Mucosa of rectum (tissue), 2 donors: ENCODE measurements at regions not wholly inside any gene's neighbourhood (a gene's known extent, or its start where the extent isn't known, plus 50 kb on each side); places are given as distances from the start of the nearest gene placed in this dataset.

ENCODE experiments used
- H3K27ac ChIP-seq, 2 donors: one replicate each; pipeline ENCODE4 v1.7.0; 2013; ENCODE audit warnings: inconsistent platforms in 2 of 2, low read depth in 2 of 2, low read length in 2 of 2
- H3K27me3 ChIP-seq, 2 donors: one replicate each; pipeline ENCODE4 v1.7.0; 2013; ENCODE audit warnings: low read length in 2 of 2; ENCODE audit not compliant: control insufficient read depth in 2 of 2, insufficient read depth in 2 of 2
- H3K36me3 ChIP-seq, 2 donors: one replicate each; pipeline ENCODE4 v1.7.0; 2013; ENCODE audit warnings: low read length in 2 of 2; ENCODE audit not compliant: control insufficient read depth in 2 of 2, insufficient read depth in 2 of 2
- H3K4me1 ChIP-seq, 2 donors: one replicate each; pipeline ENCODE4 v1.7.0; 2013; ENCODE audit warnings: low read length in 2 of 2, mild to moderate bottlenecking in 1 of 2; ENCODE audit not compliant: control insufficient read depth in 2 of 2, insufficient read depth in 2 of 2
- H3K4me3 ChIP-seq, 2 donors: one replicate each; pipeline ENCODE4 v1.7.0; 2013; ENCODE audit warnings: low read length in 2 of 2
- H3K9ac ChIP-seq, 2 donors: one replicate each; pipeline ENCODE4 v1.7.0; 2013; ENCODE audit warnings: low read length in 2 of 2, low read depth in 1 of 2, mild to moderate bottlenecking in 1 of 2
- H3K9me3 ChIP-seq, 2 donors: one replicate each; pipeline ENCODE4 v1.7.0; 2013; ENCODE audit warnings: low read length in 2 of 2; ENCODE audit not compliant: control insufficient read depth in 2 of 2
- donor health status: healthy.
- donor health status: Normal muscosa, but diverticular disease.

- H3K9me3 ChIP-seq, result no peaks in the 10 kb centered on the region
- no peaks in the 10 kb centered on the region for H3K4me1 ChIP-seq
- no peaks in the 10 kb centered on the region for H3K27me3 ChIP-seq
- H3K4me3 ChIP-seq, result no peak overlapping the region
- no peak overlapping the region for H3K9ac ChIP-seq
- no peak overlapping the region for H3K27ac ChIP-seq
- no peaks in the 10 kb centered on the region for H3K36me3 ChIP-seq
These were observed 251.8 kb upstream of the MKI67 start for GRCh38 chr10:128377988-128378387.

GRCh38 chr10:128380946-128381345 is 254.7 kb upstream of the MKI67 start:
- Histone ChIP-seq H3K4me3 (no peak overlapping the region), H3K36me3 (no peaks in the 10 kb centered on the region)

GRCh38 chr10:128382225-128382624 is 256.0 kb upstream of the MKI67 start:
- no peak overlapping the region for H3K27ac ChIP-seq
- H3K27me3 ChIP-seq, result no peaks in the 10 kb centered on the region
- no peaks in the 10 kb centered on the region for H3K4me1 ChIP-seq
- no peak overlapping the region for H3K4me3 ChIP-seq
- no peaks in the 10 kb centered on the region for H3K36me3 ChIP-seq
- H3K9me3 ChIP-seq, result no peaks in the 10 kb centered on the region
- no peak overlapping the region for H3K9ac ChIP-seq

More at GRCh38 chr10:128380946-128381345, 254.7 kb upstream of the MKI67 start:
- Histone ChIP-seq H3K4me1 (no peaks in the 10 kb centered on the region), H3K27me3 (no peaks in the 10 kb centered on the region), H3K9me3 (no peaks in the 10 kb centered on the region), H3K27ac (no peak overlapping the region), H3K9ac (no peak overlapping the region)

- Histone ChIP-seq H3K9ac (no peak overlapping the region), H3K9me3 (no peaks in the 10 kb centered on the region), H3K27ac (no peak overlapping the region), H3K36me3 (no peaks in the 10 kb centered on the region), H3K4me1 (no peaks in the 10 kb centered on the region), H3K4me3 (no peak overlapping the region), H3K27me3 (peaks cover 0 to 4% of the 10 kb centered on the region in 2 donors)
These were observed 258.6 kb upstream of the MKI67 start for GRCh38 chr10:128384831-128385230.

GRCh38 chr10:128386231-128386630 is 260.0 kb upstream of the MKI67 start:
- H3K27ac ChIP-seq, result no peak overlapping the region
- H3K9me3 ChIP-seq, result no peaks in the 10 kb centered on the region
- H3K4me3 ChIP-seq, result no peak overlapping the region
- peaks cover 0 to 4% of the 10 kb centered on the region in 2 donors for H3K27me3 ChIP-seq
- no peaks in the 10 kb centered on the region for H3K36me3 ChIP-seq
- H3K9ac ChIP-seq, result no peak overlapping the region
- no peaks in the 10 kb centered on the region for H3K4me1 ChIP-seq

GRCh38 chr10:128386816-128387604 is 260.8 kb upstream of the MKI67 start:
- no peaks in the 10 kb centered on the region for H3K4me1 ChIP-seq
- H3K27ac ChIP-seq, result no peak overlapping the region
- H3K9me3 ChIP-seq, result no peaks in the 10 kb centered on the region
- no peak overlapping the region for H3K4me3 ChIP-seq
- H3K9ac ChIP-seq, result no peak overlapping the region
- peaks cover 0 to 4% of the 10 kb centered on the region in 2 donors for H3K27me3 ChIP-seq
- H3K36me3 ChIP-seq, result no peaks in the 10 kb centered on the region

GRCh38 chr10:128390596-128390995 is 264.4 kb upstream of the MKI67 start:
- Histone ChIP-seq H3K4me3 (no peak overlapping the region), H3K9ac (no peak overlapping the region), H3K27me3 (peaks cover 0 to 4% of the 10 kb centered on the region in 2 donors), H3K27ac (no peak overlapping the region), H3K9me3 (no peaks in the 10 kb centered on the region), H3K36me3 (no peaks in the 10 kb centered on the region), H3K4me1 (no peaks in the 10 kb centered on the region)

- Histone ChIP-seq H3K9ac (no peak overlapping the region), H3K27ac (no peak overlapping the region), H3K9me3 (no peaks in the 10 kb centered on the region), H3K36me3 (no peaks in the 10 kb centered on the region), H3K4me1 (no peaks in the 10 kb centered on the region), H3K4me3 (no peak overlapping the region), H3K27me3 (peaks cover 0 to 4% of the 10 kb centered on the region in 2 donors)
These were observed 267.3 kb upstream of the MKI67 start for GRCh38 chr10:128393546-128393945.

- H3K4me1 ChIP-seq, result no peaks in the 10 kb centered on the region
- H3K27me3 ChIP-seq, result no peaks in the 10 kb centered on the region
- H3K4me3 ChIP-seq, result no peak overlapping the region
- no peaks in the 10 kb centered on the region for H3K36me3 ChIP-seq
- H3K27ac ChIP-seq, result no peak overlapping the region
- H3K9me3 ChIP-seq, result no peaks in the 10 kb centered on the region
- no peak overlapping the region for H3K9ac ChIP-seq
These were observed 271.9 kb upstream of the MKI67 start for GRCh38 chr10:128398118-128398517.

- Histone ChIP-seq H3K4me1 (no peaks in the 10 kb centered on the region), H3K9ac (no peak overlapping the region), H3K36me3 (no peaks in the 10 kb centered on the region), H3K27me3 (no peaks in the 10 kb centered on the region), H3K9me3 (no peaks in the 10 kb centered on the region), H3K4me3 (no peak overlapping the region), H3K27ac (no peak overlapping the region)
These were observed 272.8 kb upstream of the MKI67 start for GRCh38 chr10:128398999-128399398.
